ENCODE measurements at regions not wholly inside any gene's neighbourhood (a gene's known extent, or its start where the extent isn't known, plus 50 kb on each side); places are given as distances from the start of the nearest gene placed in this dataset.

GRCh38 chr6:134739299-134740026 lies 210.4 kb downstream of the ALDH8A1 start:
- DNase-seq (ENCODE audit: low spot score, unreplicated experiment), result no peak
- Mint-ChIP-seq H3K27ac (no peak overlapping the region), H3K4me1 (ENCODE audit: low read depth) (peaks cover 6% of the 10 kb centered on the region), H3K9me3 (ENCODE audit: low read depth) (no peaks in the 10 kb centered on the region), H3K27me3 (peaks cover 3% of the 10 kb centered on the region), H3K4me3 (ENCODE audit: low read depth) (no peak overlapping the region), H3K36me3 (ENCODE audit: insufficient read depth) (no peaks in the 10 kb centered on the region)
- TF ChIP-seq CTCF (IDR thresholded peaks at IDR 0.05; ENCODE audit: unreplicated experiment), result no peak

DNA sequence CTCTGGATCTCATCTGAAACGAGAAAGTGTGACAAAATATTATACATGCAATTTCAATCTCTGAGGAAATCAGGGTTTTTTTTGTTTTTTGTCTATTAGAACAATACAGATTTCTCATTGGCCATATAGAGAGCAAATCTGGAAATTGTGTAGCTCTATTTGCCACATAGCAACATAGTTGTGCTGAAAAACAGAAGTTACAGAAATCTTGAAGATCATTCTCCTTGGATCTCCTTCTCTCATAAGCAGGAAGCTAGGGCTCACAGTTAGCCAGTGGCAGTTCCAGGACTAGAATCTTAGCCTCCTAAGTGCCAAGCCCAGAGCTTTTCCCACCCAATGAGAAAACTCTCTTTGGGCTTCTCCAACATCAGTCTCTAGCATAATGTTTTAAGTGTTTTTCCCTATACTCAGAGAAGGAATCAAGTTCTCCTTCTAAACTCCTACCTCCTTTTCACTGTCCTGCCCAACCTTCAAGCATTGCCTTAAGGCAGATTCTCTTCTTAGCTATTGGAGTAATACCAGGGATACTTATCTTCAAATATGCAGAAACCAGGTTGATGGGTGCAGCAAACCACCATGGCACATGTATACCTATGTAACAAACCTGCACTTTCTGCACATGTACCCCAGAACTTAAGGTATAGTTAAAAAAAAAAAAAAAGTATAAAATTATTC lies 211.6 kb downstream of the ALDH8A1 start:
- Mint-ChIP-seq H3K4me3 (ENCODE audit: low read depth) (no peak overlapping the region), H3K4me1 (ENCODE audit: low read depth) (no peaks in the 10 kb centered on the region), H3K36me3 (ENCODE audit: insufficient read depth) (no peaks in the 10 kb centered on the region), H3K9me3 (ENCODE audit: low read depth) (no peaks in the 10 kb centered on the region), H3K27ac (no peak overlapping the region), H3K27me3 (peaks cover 3% of the 10 kb centered on the region)
- no peak for TF ChIP-seq CTCF (IDR thresholded peaks at IDR 0.05; ENCODE audit: unreplicated experiment)
- DNase-seq (ENCODE audit: low spot score, unreplicated experiment), result no peak

DNA sequence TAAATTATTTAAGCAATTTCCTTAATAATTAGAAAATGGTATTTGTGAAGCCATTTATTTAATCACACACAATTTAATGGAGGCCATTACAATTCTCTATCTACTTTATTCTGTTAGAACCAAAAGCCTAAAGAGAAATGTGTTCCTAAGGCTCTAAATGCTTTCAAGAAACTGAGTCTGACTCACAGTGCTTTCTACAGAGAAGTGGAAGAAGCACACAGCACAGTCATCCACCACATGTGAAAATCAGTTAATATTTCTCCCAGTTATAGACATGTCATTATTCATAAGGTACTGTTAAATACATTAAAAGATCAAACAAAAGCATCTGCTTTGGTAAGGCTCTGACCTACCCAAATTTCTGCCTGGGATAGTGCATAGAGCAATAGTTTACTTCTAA lies 214.4 kb downstream of the ALDH8A1 start:
- Mint-ChIP-seq H3K4me1 (ENCODE audit: low read depth) (no peaks in the 10 kb centered on the region), H3K27me3 (no peaks in the 10 kb centered on the region), H3K9me3 (ENCODE audit: low read depth) (no peaks in the 10 kb centered on the region), H3K36me3 (ENCODE audit: insufficient read depth) (no peaks in the 10 kb centered on the region), H3K27ac (no peak overlapping the region), H3K4me3 (ENCODE audit: low read depth) (no peak overlapping the region)
- no peak for DNase-seq (ENCODE audit: low spot score, unreplicated experiment)
- no peak for TF ChIP-seq CTCF (IDR thresholded peaks at IDR 0.05; ENCODE audit: unreplicated experiment)

DNA sequence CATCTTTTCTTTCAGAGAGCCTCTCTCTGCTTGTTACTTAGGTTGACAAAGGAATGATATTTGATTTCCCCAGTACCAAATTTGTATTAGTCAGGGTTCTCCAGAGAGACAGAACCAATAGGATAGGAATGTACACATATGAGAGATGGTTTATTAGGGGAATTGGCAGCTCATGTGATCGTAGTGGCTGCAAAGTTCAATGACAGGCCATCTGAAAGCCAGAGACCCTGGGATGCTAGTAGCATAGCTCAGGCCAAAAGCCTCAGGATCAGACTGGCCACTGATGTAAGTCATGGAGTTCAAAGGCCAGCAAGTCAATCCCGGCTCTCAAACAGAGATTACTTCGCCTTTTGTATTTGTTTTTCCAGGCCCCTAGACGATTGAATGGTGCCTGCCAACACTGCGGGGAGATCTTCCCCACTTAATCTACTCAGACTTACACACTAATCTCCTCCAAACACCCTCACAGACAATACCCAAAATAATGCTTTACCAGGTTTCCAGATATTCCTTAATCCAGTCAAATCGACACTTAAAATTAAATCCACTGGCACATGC lies 215.5 kb downstream of the ALDH8A1 start:
- Mint-ChIP-seq H3K4me3 (ENCODE audit: low read depth) (no peak overlapping the region), H3K27me3 (no peaks in the 10 kb centered on the region), H3K4me1 (ENCODE audit: low read depth) (no peaks in the 10 kb centered on the region), H3K9me3 (ENCODE audit: low read depth) (no peaks in the 10 kb centered on the region), H3K36me3 (ENCODE audit: insufficient read depth) (no peaks in the 10 kb centered on the region), H3K27ac (no peak overlapping the region)
- no peak for TF ChIP-seq CTCF (IDR thresholded peaks at IDR 0.05; ENCODE audit: unreplicated experiment)
- DNase-seq (ENCODE audit: low spot score, unreplicated experiment), result no peak

GRCh38 chr6:134733801-134734200 lies 216.1 kb downstream of the ALDH8A1 start:
- H3K4me1 Mint-ChIP-seq (ENCODE audit: low read depth), result no peaks in the 10 kb centered on the region
- no peak overlapping the region for H3K4me3 Mint-ChIP-seq (ENCODE audit: low read depth)
- TF ChIP-seq CTCF (IDR thresholded peaks at IDR 0.05; ENCODE audit: unreplicated experiment), result no peak
- no peak overlapping the region for H3K27ac Mint-ChIP-seq
- no peaks in the 10 kb centered on the region for H3K9me3 Mint-ChIP-seq (ENCODE audit: low read depth)
- DNase-seq (ENCODE audit: low spot score, unreplicated experiment), result no peak
- H3K27me3 Mint-ChIP-seq, result no peaks in the 10 kb centered on the region
- H3K36me3 Mint-ChIP-seq (ENCODE audit: insufficient read depth), result no peaks in the 10 kb centered on the region
